Activated CD8-positive, alpha-beta memory T cell treated with anti-CD3 and anti-CD28 coated beads, Interleukin-2, amount 10 ng/mL, durations not matched to agents 7 days and 5 days (primary cell): ENCODE measurements at regions not wholly inside any gene's neighbourhood (a gene's known extent, or its start where the extent isn't known, plus 50 kb on each side); places are given as distances from the start of the nearest gene placed in this dataset.
"Not testable (repeated sequence)": the region's sequence is repeated elsewhere in the genome, so short reads cannot be mapped to it uniquely, and the experiment has no call there.

Experiments
- ATAC-seq: fragments of 150-1000 bp; cut with Tn5 transposase; one replicate; pipeline ENCODE4 v1.10.0; 2021; ENCODE audit warnings: moderate library complexity
- CTCF ChIA-PET: fragments of 350-600 bp; sonication (Branson Sonifier 250); formaldehyde crosslinking; loops from one replicate; lab custom pipeline; 2021; ENCODE audit warnings: antibody characterized with exemption; lab: Charles Lee
- DNase-seq: peaks from one replicate; pipeline ENCODE4 v3.0.0-alpha.2; 2020
- H3K27ac Mint-ChIP-seq: one replicate; pipeline ENCODE4 v1.8.0; 2021; ENCODE audit warnings: mild to moderate bottlenecking, mixed read lengths
- H3K27me3 Mint-ChIP-seq: one replicate; pipeline ENCODE4 v1.8.0; 2021; ENCODE audit warnings: mixed read lengths
- H3K36me3 Mint-ChIP-seq: one replicate; pipeline ENCODE4 v1.8.0; 2021; ENCODE audit warnings: mild to moderate bottlenecking, mixed read lengths
- H3K4me1 Mint-ChIP-seq: one replicate; pipeline ENCODE4 v1.8.0; 2021; ENCODE audit warnings: mixed read lengths
- H3K4me3 Mint-ChIP-seq: one replicate; pipeline ENCODE4 v1.8.0; 2021; ENCODE audit warnings: mild to moderate bottlenecking, moderate library complexity, mixed read lengths
- H3K9me3 Mint-ChIP-seq: one replicate; pipeline ENCODE4 v1.8.0; 2022; ENCODE audit warnings: low read depth, mixed read lengths

DNA sequence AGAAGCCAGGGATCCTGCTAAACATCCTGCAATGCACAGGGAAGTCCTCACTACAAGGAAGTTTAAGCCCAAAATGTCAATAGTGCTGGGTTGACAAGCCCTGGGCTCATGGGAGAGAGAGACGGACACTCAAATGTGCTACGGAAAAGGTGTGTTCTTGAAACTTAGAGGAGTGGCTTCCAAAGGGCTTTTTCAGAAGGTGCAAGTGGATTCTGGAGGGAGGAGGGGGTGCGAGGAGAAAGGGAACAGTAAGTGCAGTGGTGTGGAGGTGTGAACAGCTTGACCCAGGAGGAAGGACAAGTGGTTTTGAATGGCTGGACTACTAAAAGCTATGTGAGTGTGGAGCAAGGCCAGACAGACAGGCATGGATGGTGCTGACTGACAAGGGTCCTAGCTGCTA is 50.4 kb upstream of the CECR2 start:
- H3K9me3 Mint-ChIP-seq = no peaks in the 10 kb centered on the region
- CTCF ChIA-PET = no interaction called here
- H3K4me1 Mint-ChIP-seq = no peaks in the 10 kb centered on the region
- H3K36me3 Mint-ChIP-seq = no peaks in the 10 kb centered on the region
- ATAC-seq (no peak), DNase-seq (no peak)
- H3K27me3 Mint-ChIP-seq = peaks cover 5% of the 10 kb centered on the region
- no peak overlapping the region for H3K27ac Mint-ChIP-seq
- no peak overlapping the region for H3K4me3 Mint-ChIP-seq

DNA sequence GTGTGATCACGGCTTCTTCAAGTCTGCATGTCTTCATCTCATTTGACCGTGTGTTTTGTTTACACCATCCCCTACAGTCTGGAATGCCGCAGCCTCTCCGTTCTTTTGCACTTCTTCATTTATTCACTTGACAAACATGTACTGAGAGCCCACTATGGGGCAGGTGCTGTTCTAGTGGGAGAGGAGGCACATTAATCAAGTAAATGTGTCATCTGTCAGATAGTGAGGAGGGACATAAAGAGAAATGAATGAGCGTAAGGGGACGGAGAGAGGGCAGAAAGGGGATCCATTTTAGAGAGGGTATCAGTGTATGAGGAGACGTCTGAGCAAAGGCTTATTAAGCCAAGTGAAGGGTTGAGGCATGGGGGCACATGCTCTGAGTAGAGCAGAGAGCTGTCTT is 54.0 kb upstream of the CECR2 start:
- DNase-seq = no peak
- peaks cover 8% of the 10 kb centered on the region for H3K27me3 Mint-ChIP-seq
- no peaks in the 10 kb centered on the region for H3K36me3 Mint-ChIP-seq
- no peak for ATAC-seq
- no peak overlapping the region for H3K4me3 Mint-ChIP-seq
- no peak overlapping the region for H3K27ac Mint-ChIP-seq
- no peaks in the 10 kb centered on the region for H3K9me3 Mint-ChIP-seq
- CTCF ChIA-PET = no interaction called here
- no peaks in the 10 kb centered on the region for H3K4me1 Mint-ChIP-seq

DNA sequence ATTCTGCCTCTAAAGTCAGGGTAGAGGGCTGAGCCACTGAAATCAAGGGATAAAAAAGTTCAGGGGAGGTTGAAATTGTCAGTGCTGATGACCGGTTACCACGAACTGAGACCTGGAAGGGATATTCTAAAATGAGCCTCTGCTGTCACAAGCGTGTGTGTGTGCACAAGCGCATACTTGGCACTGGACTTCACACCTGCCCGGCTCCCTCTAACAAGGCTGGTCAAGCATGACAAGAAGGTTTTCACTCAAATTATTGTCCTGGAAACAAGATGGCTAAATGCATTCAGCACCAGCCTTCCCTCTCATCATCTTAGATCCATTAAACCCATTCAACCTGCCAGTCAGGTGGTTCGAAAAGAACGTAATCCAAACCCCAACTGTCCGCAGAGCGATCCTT is 54.8 kb upstream of the CECR2 start:
- Mint-ChIP-seq H3K36me3 (no peaks in the 10 kb centered on the region), H3K27me3 (peaks cover 8% of the 10 kb centered on the region), H3K27ac (no peak overlapping the region), H3K9me3 (no peaks in the 10 kb centered on the region), H3K4me1 (no peaks in the 10 kb centered on the region), H3K4me3 (no peak overlapping the region)
- no peak for DNase-seq
- CTCF ChIA-PET = no interaction called here
- no peak for ATAC-seq

DNA sequence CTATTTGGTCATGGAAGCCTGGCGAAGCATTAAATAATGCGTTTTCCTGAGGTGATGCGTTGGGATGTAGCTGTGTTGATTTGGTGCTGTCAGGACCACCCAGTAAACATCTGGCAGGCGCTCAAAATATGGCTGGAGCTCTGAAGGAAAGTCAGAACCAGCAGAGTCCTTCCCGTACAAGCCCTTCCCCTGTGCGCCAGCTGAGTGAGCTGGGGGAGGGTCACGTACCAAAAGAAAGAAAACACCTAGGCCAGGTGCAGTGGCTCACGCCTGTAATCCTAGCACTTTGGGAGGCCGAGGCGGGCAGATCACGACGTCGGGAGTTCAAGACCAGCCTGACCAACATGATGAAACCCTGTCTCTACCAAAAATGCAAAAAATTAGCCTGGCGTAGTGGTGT is 55.6 kb upstream of the CECR2 start:
- Mint-ChIP-seq H3K27ac (no peak overlapping the region), H3K9me3 (no peaks in the 10 kb centered on the region), H3K36me3 (no peaks in the 10 kb centered on the region), H3K27me3 (peaks cover 5% of the 10 kb centered on the region), H3K4me3 (no peak overlapping the region), H3K4me1 (no peaks in the 10 kb centered on the region)
- CTCF ChIA-PET = no interaction called here
- DNase-seq (no peak), ATAC-seq (no peak)

DNA sequence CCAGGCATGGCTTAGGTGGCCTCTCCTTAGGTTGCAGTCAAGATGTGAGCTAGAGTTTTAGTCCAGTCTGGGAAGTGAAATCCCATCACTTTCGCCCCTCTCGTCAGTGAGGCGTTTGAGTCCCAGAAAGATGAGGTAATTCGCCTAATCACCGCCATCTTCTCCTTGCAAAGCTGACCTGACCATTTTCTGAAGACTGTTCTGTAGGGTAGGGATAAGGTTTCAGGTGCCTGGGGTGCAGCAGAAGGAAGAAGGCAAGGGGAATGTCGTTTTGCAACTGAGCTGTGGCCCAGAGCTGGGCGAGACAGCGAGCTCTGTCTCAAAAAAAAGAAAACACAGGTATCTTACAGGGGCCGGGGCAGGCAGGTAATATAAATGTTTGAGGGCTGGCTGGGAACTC is 61.7 kb upstream of the CECR2 start:
- H3K27me3 Mint-ChIP-seq = no peaks in the 10 kb centered on the region
- ATAC-seq = no peak
- peaks cover 4% of the 10 kb centered on the region for H3K36me3 Mint-ChIP-seq
- no peak overlapping the region for H3K4me3 Mint-ChIP-seq
- no peak for DNase-seq
- H3K4me1 Mint-ChIP-seq = peaks cover 23% of the 10 kb centered on the region
- H3K9me3 Mint-ChIP-seq = no peaks in the 10 kb centered on the region
- CTCF ChIA-PET = interaction anchor here (0.6 to 1.7 kb wide), 2 partner anchors 114 to 136 kb away, joined by 3 to 5 read pairs; no protein-coding TSS in a partner anchor
- H3K27ac Mint-ChIP-seq = no peak overlapping the region

DNA sequence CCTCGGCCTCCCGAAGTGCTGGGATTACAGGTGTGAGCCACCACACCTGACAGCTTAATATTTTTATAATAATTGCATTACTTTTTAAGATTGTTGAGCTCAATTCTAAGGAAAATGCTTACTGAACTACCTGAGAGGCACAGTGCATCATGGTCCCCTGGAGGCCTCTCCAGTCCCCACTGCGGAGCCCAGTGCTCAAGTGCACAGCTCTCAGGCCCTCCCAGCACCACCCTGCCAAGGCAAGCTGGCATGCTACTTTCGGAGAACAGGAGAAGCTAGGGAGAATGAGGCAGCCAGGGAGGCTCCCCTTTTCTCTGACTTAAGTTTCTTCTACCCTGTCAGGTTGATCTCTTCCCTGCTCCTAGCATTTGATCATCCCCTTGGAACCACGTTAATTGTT is 64.2 kb upstream of the CECR2 start:
- no peaks in the 10 kb centered on the region for H3K9me3 Mint-ChIP-seq

DNA sequence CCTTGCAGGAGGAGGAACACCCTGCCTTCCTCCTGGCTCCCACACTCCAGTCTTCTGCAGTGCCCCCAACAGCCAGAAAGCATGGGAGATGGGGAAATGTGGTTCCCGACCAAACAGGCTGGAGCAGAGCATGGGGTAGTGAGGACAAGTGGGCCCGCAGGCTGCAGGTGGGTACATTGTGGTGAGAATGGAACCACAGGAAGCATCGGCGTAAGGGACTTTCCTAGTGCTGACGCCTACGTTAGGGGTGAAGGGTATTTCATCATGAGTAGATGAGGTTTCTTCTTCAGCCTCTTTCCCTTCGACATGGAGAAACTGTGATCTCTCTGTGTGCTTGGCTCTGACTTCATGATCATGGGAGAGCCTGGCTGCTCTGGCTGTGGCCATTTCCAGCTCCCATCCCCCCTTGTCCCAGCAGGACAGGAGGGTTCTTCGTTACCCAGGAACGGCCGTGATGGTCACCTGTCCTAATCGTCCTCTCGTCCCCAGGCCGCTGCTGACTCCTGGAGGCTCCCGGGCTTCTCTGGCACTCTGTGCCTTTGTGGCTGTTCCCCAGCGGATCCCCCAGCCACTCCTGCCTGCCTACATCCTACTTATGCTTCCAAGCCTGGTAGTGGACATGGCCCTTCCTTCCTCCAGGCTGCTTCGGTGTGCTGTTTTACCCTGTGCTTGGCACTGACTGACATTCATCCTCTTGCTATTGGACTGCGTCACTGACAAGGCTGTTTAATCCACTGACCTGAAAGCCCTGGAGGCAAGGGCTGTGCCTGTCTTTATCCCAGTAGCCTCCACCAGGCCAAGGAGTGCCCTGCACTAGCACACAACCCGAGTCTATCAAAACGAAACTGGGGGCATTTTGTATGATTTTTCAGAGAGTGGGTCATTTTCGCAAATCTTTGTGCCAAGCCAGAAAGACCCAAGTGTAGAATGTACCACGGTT is 65.2 kb upstream of the CECR2 start:
- Mint-ChIP-seq H3K27me3 (peaks cover 2% of the 10 kb centered on the region), H3K9me3 (no peaks in the 10 kb centered on the region), H3K36me3 (peaks cover 4% of the 10 kb centered on the region), H3K4me3 (peak overlapping the region; percentile 21), H3K4me1 (peaks cover 24% of the 10 kb centered on the region), H3K27ac (peak overlapping the region; percentile 87)
- peak; percentile 90 for ATAC-seq
- CTCF ChIA-PET = no interaction called here
- peak; percentile 84 for DNase-seq

More for the DNA sequence above, 64.2 kb upstream of the CECR2 start:
- DNase-seq (no peak), ATAC-seq (no peak)
- no peaks in the 10 kb centered on the region for H3K27me3 Mint-ChIP-seq
- CTCF ChIA-PET = interaction anchor here (0.8 kb wide), 1 partner anchor 48 kb away, joined by 4 read pairs; no protein-coding TSS in a partner anchor
- H3K36me3 Mint-ChIP-seq = peaks cover 4% of the 10 kb centered on the region
- no peak overlapping the region for H3K27ac Mint-ChIP-seq
- H3K4me3 Mint-ChIP-seq = no peak overlapping the region
- peaks cover 24% of the 10 kb centered on the region for H3K4me1 Mint-ChIP-seq

DNA sequence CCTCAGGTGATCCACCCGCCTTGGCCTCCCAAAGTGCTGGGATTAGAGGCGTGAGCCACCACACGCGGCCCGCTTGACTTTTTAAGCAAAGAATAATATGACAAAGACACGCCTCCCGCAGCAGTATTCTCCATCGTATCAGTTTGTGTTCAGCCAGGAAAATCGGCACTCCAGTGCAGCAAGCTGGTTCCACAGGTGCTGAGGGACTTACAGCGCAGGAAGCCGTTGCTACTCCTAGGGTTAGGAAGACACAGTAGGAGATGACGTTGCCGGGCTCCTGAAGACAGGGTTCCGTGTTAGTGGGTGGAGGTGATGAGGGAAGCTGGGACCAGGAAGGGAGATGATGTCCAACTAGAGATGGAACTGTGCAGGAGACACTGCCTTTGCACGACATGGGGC is 65.8 kb upstream of the CECR2 start:
- peak overlapping the region; percentile 87 for H3K27ac Mint-ChIP-seq
- H3K4me3 Mint-ChIP-seq = no peak overlapping the region
- DNase-seq (no peak), ATAC-seq (no peak)
- peaks cover 24% of the 10 kb centered on the region for H3K4me1 Mint-ChIP-seq
- no peaks in the 10 kb centered on the region for H3K9me3 Mint-ChIP-seq
- peaks cover 4% of the 10 kb centered on the region for H3K27me3 Mint-ChIP-seq
- CTCF ChIA-PET = no interaction called here
- peaks cover 4% of the 10 kb centered on the region for H3K36me3 Mint-ChIP-seq

DNA sequence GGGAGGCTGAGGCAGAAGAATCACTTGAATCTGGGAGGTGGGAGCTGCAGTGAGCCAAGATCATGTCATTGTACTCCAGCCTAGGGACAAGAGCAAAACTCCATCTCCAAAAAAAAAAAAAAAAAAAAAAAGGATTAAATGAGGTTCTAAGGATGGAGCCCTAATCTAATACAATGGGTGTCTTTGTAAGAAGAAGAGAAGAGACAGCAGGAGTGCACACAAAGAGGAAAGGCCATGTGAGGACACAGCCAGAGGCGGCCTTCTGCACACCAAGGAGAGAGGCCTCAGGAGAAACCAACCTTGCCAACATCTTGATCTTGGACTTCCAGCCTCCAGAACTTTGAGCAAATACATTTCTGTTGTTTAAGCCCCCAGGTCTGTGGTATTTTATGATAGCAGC is 66.6 kb upstream of the CECR2 start:
- H3K27ac Mint-ChIP-seq = no peak overlapping the region
- H3K27me3 Mint-ChIP-seq = peaks cover 10% of the 10 kb centered on the region
- no peak for ATAC-seq
- DNase-seq = no peak
- H3K36me3 Mint-ChIP-seq = peaks cover 5% of the 10 kb centered on the region
- H3K4me1 Mint-ChIP-seq = peaks cover 24% of the 10 kb centered on the region
- CTCF ChIA-PET = interaction anchor here (0.7 kb wide), 1 partner anchor 9 kb away, joined by 4 read pairs; no protein-coding TSS in a partner anchor
- no peaks in the 10 kb centered on the region for H3K9me3 Mint-ChIP-seq
- H3K4me3 Mint-ChIP-seq = no peak overlapping the region

DNA sequence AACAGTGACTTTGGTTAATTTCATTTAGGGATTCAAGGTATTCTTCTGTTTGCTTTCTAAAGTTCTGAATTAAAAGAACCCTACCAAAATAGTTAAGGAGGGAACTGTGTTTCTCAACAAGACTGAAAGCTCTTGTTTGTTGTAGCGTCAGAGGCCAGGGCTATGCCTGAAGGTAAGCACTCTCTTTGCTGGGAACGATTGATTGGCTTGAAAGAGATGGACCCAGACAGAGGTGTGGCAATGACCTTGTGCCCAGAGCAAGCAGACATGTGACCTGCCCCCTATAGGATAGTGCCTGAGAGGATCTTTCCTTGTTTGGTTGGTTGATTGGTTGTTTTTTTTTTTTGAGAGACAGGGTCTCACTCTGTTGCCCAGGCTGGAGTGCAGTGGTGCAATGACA is 68.3 kb upstream of the CECR2 start:
- peaks cover 5% of the 10 kb centered on the region for H3K36me3 Mint-ChIP-seq
- no peak overlapping the region for H3K27ac Mint-ChIP-seq
- H3K27me3 Mint-ChIP-seq = peaks cover 19% of the 10 kb centered on the region
- no peaks in the 10 kb centered on the region for H3K9me3 Mint-ChIP-seq
- no peak for DNase-seq
- H3K4me1 Mint-ChIP-seq = peaks cover 24% of the 10 kb centered on the region
- H3K4me3 Mint-ChIP-seq = no peak overlapping the region
- ATAC-seq = no peak
- CTCF ChIA-PET = no interaction called here

DNA sequence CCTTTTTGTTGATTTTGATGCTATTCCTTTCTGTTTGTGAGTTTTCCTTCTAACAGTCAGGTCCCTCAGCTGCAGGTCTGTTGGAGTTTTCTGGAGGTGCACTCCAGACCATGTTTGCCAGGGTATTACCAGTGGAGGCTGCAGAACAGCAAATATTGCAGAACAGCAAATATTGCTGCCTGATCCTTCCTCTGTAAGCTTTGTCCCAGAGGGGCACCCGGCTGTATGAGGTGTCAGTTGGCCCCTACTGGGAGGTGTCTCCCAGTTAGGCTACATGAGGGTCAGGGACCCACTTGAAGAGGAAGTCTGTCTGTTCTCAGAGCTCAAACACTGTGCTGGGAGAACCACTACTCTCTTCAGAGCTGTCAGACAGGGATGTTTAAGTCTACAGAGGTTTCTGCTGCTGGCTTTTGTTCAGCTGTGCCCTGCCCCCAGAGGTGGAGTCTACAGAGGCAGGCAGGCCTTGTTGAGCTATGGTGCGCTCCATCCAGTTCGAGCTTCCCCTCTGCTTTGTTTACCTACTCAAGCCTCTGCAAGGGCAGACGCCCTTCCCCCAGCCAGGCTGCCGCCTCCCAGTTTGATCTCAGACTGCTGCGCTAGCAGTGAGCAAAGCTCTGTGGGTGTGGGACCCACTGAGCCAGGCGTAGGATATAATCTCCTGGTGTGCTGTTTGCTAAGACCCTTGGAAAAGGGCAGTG is 70.3 kb upstream of the CECR2 start:
- H3K9me3 Mint-ChIP-seq, DNase-seq, H3K27ac Mint-ChIP-seq, ATAC-seq, H3K4me3 Mint-ChIP-seq, H3K36me3 Mint-ChIP-seq: not testable (repeated sequence)
- CTCF ChIA-PET = interaction anchor here (1.6 kb wide), 1 partner anchor 127 kb away, joined by 3 read pairs; no protein-coding TSS in a partner anchor
- H3K27me3 Mint-ChIP-seq = peaks cover 31% of the 10 kb centered on the region
- H3K4me1 Mint-ChIP-seq = peaks cover 15% of the 10 kb centered on the region

DNA sequence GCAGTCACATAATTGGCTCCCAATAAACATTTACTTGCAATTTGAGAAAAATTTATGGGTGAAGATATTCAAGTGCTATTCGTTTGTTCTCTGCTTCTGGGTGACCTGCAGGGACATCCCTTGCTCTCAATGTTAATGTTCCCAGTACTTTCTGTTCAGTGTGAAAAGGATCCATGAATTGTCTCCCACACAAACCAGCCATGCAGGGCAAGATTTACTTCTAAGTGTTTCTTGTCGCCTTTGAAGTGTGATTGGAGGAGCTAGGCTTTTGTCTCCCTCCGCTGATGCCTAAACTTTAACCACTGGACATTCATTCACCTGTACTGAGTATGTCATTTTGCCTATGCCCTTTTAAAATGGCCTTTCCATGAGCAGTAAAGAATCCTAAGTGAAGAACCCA is 66.4 kb upstream of the ADA2 start:
- no peak for ATAC-seq
- Mint-ChIP-seq H3K36me3 (no peaks in the 10 kb centered on the region), H3K27ac (no peak overlapping the region), H3K27me3 (peaks cover 28% of the 10 kb centered on the region), H3K9me3 (no peaks in the 10 kb centered on the region), H3K4me1 (peaks cover 11% of the 10 kb centered on the region), H3K4me3 (no peak overlapping the region)
- CTCF ChIA-PET = no interaction called here
- DNase-seq = no peak

DNA sequence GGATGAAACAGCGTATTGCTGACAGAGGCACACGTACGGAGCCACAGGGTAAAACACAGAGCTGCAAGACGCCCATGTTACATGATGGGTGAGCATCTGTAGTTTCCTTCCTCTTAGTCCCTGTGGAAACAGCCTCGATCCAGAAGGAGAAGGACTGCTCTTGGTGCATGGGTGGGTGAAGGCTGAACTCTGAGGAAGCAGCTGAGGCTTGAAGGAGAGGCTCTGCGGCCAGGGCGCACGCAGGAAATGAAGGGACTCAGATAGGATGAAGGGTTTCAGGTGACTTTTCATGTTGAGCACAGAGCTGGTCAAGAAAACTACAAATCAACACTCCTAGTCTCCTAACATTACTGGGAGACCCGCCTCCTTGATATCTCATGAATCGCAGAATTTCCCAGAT is 65.7 kb upstream of the ADA2 start:
- Mint-ChIP-seq H3K27ac (no peak overlapping the region), H3K36me3 (no peaks in the 10 kb centered on the region), H3K4me3 (no peak overlapping the region), H3K9me3 (no peaks in the 10 kb centered on the region), H3K27me3 (peaks cover 28% of the 10 kb centered on the region), H3K4me1 (peaks cover 15% of the 10 kb centered on the region)
- ATAC-seq (no peak), DNase-seq (no peak)
- CTCF ChIA-PET = no interaction called here

DNA sequence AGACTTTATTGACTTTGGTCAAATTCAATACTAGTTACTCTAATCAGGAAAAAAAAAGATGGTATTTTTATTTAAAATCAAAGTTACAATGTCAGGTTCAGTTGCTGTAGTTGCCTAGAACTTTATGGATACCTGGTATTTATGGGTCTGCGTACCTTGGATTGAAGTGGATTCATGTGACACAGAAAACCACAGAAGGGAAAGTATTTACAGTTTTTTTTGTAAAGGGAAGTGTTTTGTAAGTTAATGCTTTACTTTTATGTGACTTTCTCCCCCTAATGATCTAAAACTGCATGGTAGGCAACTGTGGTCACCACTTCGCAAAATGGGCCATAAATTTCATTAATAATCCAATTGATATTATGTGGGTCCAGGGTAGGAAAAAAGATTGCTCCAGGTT is 65.2 kb upstream of the ADA2 start:
- CTCF ChIA-PET = no interaction called here
- no peaks in the 10 kb centered on the region for H3K36me3 Mint-ChIP-seq
- H3K9me3 Mint-ChIP-seq = no peaks in the 10 kb centered on the region
- no peak overlapping the region for H3K4me3 Mint-ChIP-seq
- ATAC-seq = no peak
- peaks cover 16% of the 10 kb centered on the region for H3K4me1 Mint-ChIP-seq
- H3K27ac Mint-ChIP-seq = no peak overlapping the region
- no peak for DNase-seq
- peaks cover 27% of the 10 kb centered on the region for H3K27me3 Mint-ChIP-seq
